ENCODE measurements at regions not wholly inside any gene's neighbourhood (a gene's known extent, or its start where the extent isn't known, plus 50 kb on each side); places are given as distances from the start of the nearest gene placed in this dataset.

- ATAC-seq = no peak
- no TSS peak for BruUV-seq (replicated peaks)
- CTCF ChIA-PET = no interaction called here
- no peak for TF ChIP-seq MEF2A (IDR thresholded peaks at IDR 0.05; ENCODE audit: insufficient read depth, low read depth, low read length)
- no peak for TF ChIP-seq HDAC2 (IDR thresholded peaks at IDR 0.05)
- no peak for TF ChIP-seq TAF1 (IDR thresholded peaks at IDR 0.05; ENCODE audit: borderline replicate concordance, low read depth, low read length)
- TF ChIP-seq ZNF592 (IDR thresholded peaks at IDR 0.05) = no peak
- no peak for TF ChIP-seq SIX5 (IDR thresholded peaks at IDR 0.05; ENCODE audit: low read depth, low read length, severe bottlenecking)
- no peak for TF ChIP-seq RUNX3 (IDR thresholded peaks at IDR 0.05; ENCODE audit: low read length)
- TF ChIP-seq CHD1 (IDR thresholded peaks at IDR 0.05; ENCODE audit: low read depth, low read length) = no peak
- no peak for TF ChIP-seq DPF2 (IDR thresholded peaks at IDR 0.05)
- no peak for TF ChIP-seq RELA (IDR thresholded peaks at IDR 0.05; ENCODE audit: borderline replicate concordance, partially characterized antibody)
- no peak for TF ChIP-seq ZBTB40 (IDR thresholded peaks at IDR 0.05; ENCODE audit: borderline replicate concordance)
- TF ChIP-seq EGR1 (IDR thresholded peaks at IDR 0.05; ENCODE audit: borderline replicate concordance in 1 of 2, low read depth in 2 of 2, low read length in 2 of 2) = no peak
- no peak for TF ChIP-seq REST (IDR thresholded peaks at IDR 0.05; ENCODE audit: low read depth, low read length)
- TF ChIP-seq RFX5 (IDR thresholded peaks at IDR 0.05; ENCODE audit: low read depth, low read length) = no peak
- TF ChIP-seq SMARCA5 (IDR thresholded peaks at IDR 0.05) = no peak
- TF ChIP-seq POLR2A (IDR thresholded peaks at IDR 0.05; ENCODE audit: low read depth, low read length) = no peak
- TF ChIP-seq YY1 (IDR thresholded peaks at IDR 0.05; ENCODE audit: low read depth, low read length) = no peak
Observed at GRCh38 chr1:5430136-5430535, 562.1 kb downstream of the NPHP4 start.

More at GRCh38 chr1:5430136-5430535, 562.1 kb downstream of the NPHP4 start:
- Histone ChIP-seq H3K9me3 (replicated peaks; ENCODE audit: control insufficient read depth, insufficient read depth, low read length) (no peaks in the 10 kb centered on the region), H3K27me3 (replicated peaks in 1 of 2; ENCODE audit: control insufficient read depth in 2 of 2, insufficient read depth in 2 of 2, low read length in 1 of 2) (no peaks in the 10 kb centered on the region), H3K27ac (ENCODE audit: control insufficient read depth, insufficient read depth) (no peak overlapping the region), H3K79me2 (ENCODE audit: control insufficient read depth, insufficient read depth, low read length) (no peaks in the 10 kb centered on the region), H3K4me2 (ENCODE audit: control insufficient read depth, insufficient read depth) (no peak overlapping the region), H3K9ac (ENCODE audit: control insufficient read depth, insufficient read depth, low read length) (no peak overlapping the region), H4K20me1 (ENCODE audit: control insufficient read depth, insufficient read depth) (no peaks in the 10 kb centered on the region), H3K4me1 (ENCODE audit: control insufficient read depth, insufficient read depth, low read length) (no peaks in the 10 kb centered on the region), H3K36me3 (ENCODE audit: control insufficient read depth in 2 of 2, insufficient read depth in 2 of 2, low read length in 1 of 2) (no peaks in the 10 kb centered on the region), H2AFZ (ENCODE audit: control insufficient read depth, low read depth, low read length) (no peak overlapping the region), H3K4me3 (no peak overlapping the region)
- in situ Hi-C loops (cut with MboI) (no loop called here), intact Hi-C loops (cut with micrococcal nuclease; ENCODE audit: unreplicated experiment) (no loop called here)
- ChIA-PET RAD21 (ENCODE audit: unreplicated experiment) (no interaction called here), SMC1A (ENCODE audit: uncharacterized antibody, unreplicated experiment) (no interaction called here), POLR2A (no interaction called here)
- no peak for FAIRE-seq
- WGBS (ENCODE audit: insufficient coverage, insufficient replicate concordance, low lambda C conversion rate, missing lambda C conversion rate) = 13% methylated on average over 4 of the region's 4 CpGs
- no peak for DNase-seq (ENCODE audit: low read depth, low spot score)
